GM12878 (cell line): ENCODE measurements at regions not wholly inside any gene's neighbourhood (a gene's known extent, or its start where the extent isn't known, plus 50 kb on each side); places are given as distances from the start of the nearest gene placed in this dataset.

Experiments used
- ATAC-seq: fragments of 200-7000 bp; cut with Tn5 transposase; 3 replicates; pipeline ENCODE4 v1.9.1; 2020; ENCODE audit warnings: mild to moderate bottlenecking, moderate library complexity
- BruUV-seq: library from RNA; stranded (reverse); fragments of 400-500 nt; replicated peaks from 2 replicates; lab custom pipeline; 2021; lab: Mats Ljungman, UMichigan
- CTCF ChIA-PET: fragments of 300-600 bp; sonication (Branson Sonifier 250); formaldehyde crosslinking; extraction: SDS; loops from one replicate; lab custom pipeline; 2021; ENCODE audit warnings: inconsistent platforms; lab: Yijun Ruan, JAX
- POLR2A ChIA-PET: fragments of 350-600 bp; formaldehyde crosslinking; extraction: SDS; loops from one replicate; lab custom pipeline; 2021; ENCODE audit warnings: inconsistent platforms; lab: Charles Lee
- RAD21 ChIA-PET: fragments of 300-600 bp; sonication (Branson Sonifier 250); formaldehyde crosslinking; loops from one replicate; lab custom pipeline; 2023; ENCODE audit warnings: antibody characterized with exemption; ENCODE audit not compliant: unreplicated experiment; lab: Charles Lee
- SMC1A ChIA-PET: fragments of 300-600 bp; sonication (Branson Sonifier 250); formaldehyde crosslinking; loops from one replicate; lab custom pipeline; 2023; ENCODE audit not compliant: unreplicated experiment, uncharacterized antibody; lab: Charles Lee
- DNase-seq: peaks from one replicate; pipeline ENCODE4 v3.0.0-alpha.2; 2011; ENCODE audit warnings: low read depth, low spot score
- FAIRE-seq: peaks from 3 replicates; lab custom pipeline; 2011; peaks lifted over from hg19 to GRCh38; lab: Jason Lieb, UNC
- H2AFZ ChIP-seq: 2 replicates; pipeline ENCODE4 v1.6.0; 2011; ENCODE audit warnings: low read depth, low read length, control low read depth; ENCODE audit not compliant: control insufficient read depth
- H3K27ac ChIP-seq: 2 replicates; pipeline ENCODE4 v1.5.1; 2011; ENCODE audit warnings: control low read depth; ENCODE audit not compliant: control insufficient read depth, insufficient read depth
- H3K27me3 ChIP-seq, 2 experiments: replicated peaks in 1 of 2; 2 replicates each; pipeline versions ENCODE4 v1.6.0 to v1.6.1; 2011; ENCODE audit warnings: low read length in 1 of 2; ENCODE audit not compliant: control insufficient read depth in 2 of 2, insufficient read depth in 2 of 2
- H3K36me3 ChIP-seq, 2 experiments: 2 replicates each; pipeline ENCODE4 v1.5.1; 2011; ENCODE audit warnings: low read length in 1 of 2; ENCODE audit not compliant: control insufficient read depth in 2 of 2, insufficient read depth in 2 of 2
- H3K4me1 ChIP-seq: 2 replicates; pipeline ENCODE4 v1.6.1; 2011; ENCODE audit warnings: mild to moderate bottlenecking, low read length, moderate library complexity, mixed read lengths; ENCODE audit not compliant: control insufficient read depth, insufficient read depth
- H3K4me2 ChIP-seq: 2 replicates; pipeline ENCODE4 v1.6.0; 2011; ENCODE audit warnings: control low read depth; ENCODE audit not compliant: control insufficient read depth, insufficient read depth
- H3K4me3 ChIP-seq: fragments of 200-600 bp; sonication (generic); 2 replicates; pipeline ENCODE4 v1.5.1; 2016
- H3K79me2 ChIP-seq: 2 replicates; pipeline ENCODE4 v1.6.0; 2011; ENCODE audit warnings: low read length; ENCODE audit not compliant: control insufficient read depth, insufficient read depth
- H3K9ac ChIP-seq: 2 replicates; pipeline ENCODE4 v1.8.0; 2011; ENCODE audit warnings: low read length, control low read depth, mixed read lengths; ENCODE audit not compliant: control insufficient read depth, insufficient read depth
- H3K9me3 ChIP-seq: replicated peaks from 3 replicates; pipeline ENCODE4 v1.5.1; 2011; ENCODE audit warnings: mild to moderate bottlenecking, low read length; ENCODE audit not compliant: control insufficient read depth, insufficient read depth
- H4K20me1 ChIP-seq: 2 replicates; pipeline ENCODE4 v1.6.0; 2011; ENCODE audit not compliant: control insufficient read depth, insufficient read depth
- ATF3 ChIP-seq: IDR thresholded peaks from 2 replicates; pipeline ENCODE4 v1.6.1; 2011; ENCODE audit warnings: low read depth, mild to moderate bottlenecking, low read length, moderate library complexity, borderline replicate concordance; ENCODE audit errors: extremely low read depth
- ATF7 ChIP-seq: fragments of 450-650 bp; IDR thresholded peaks from 2 replicates; pipeline ENCODE4 v1.6.1; 2016; ENCODE audit warnings: low read depth, mild to moderate bottlenecking
- CBX3 ChIP-seq: fragments of 200-600 bp; sonication (generic); IDR thresholded peaks from 2 replicates; pipeline ENCODE4 v1.6.1; 2016; ENCODE audit warnings: low read depth, borderline replicate concordance
- E2F8 ChIP-seq: fragments of 450-650 bp; IDR thresholded peaks from 2 replicates; pipeline ENCODE4 v1.6.1; 2018; ENCODE audit warnings: mild to moderate bottlenecking, low read depth, moderate library complexity; ENCODE audit not compliant: partially characterized antibody
- ELK1 ChIP-seq: IDR thresholded peaks from 2 replicates; pipeline ENCODE4 v1.6.1; 2012; ENCODE audit warnings: low read depth, low read length, improper control_type of control experiment
- ESRRA ChIP-seq: IDR thresholded peaks from 2 replicates; pipeline ENCODE4 v1.6.1; 2012; ENCODE audit warnings: mild to moderate bottlenecking, low read length, improper control_type of control experiment
- EZH2 ChIP-seq: IDR thresholded peaks from 2 replicates; pipeline ENCODE4 v1.6.1; 2012; ENCODE audit warnings: low read depth, mild to moderate bottlenecking, control low read depth, inconsistent platforms, low read length, borderline replicate concordance; ENCODE audit not compliant: control insufficient read depth
- IKZF2 ChIP-seq, 2 experiments: fragments of 450-650 bp; IDR thresholded peaks; 2 replicates each; pipeline ENCODE4 v1.6.1; 2017; ENCODE audit warnings: mild to moderate bottlenecking in 2 of 2, moderate library complexity in 2 of 2
- MTA2 ChIP-seq: fragments of 450-650 bp; IDR thresholded peaks from 2 replicates; pipeline ENCODE4 v1.6.1; 2016; ENCODE audit warnings: low read depth, mild to moderate bottlenecking, moderate library complexity
- RELB ChIP-seq: fragments of 450-650 bp; IDR thresholded peaks from 2 replicates; pipeline ENCODE4 v1.6.1; 2017; ENCODE audit warnings: low read depth, mild to moderate bottlenecking, moderate library complexity
- SREBF1 ChIP-seq: IDR thresholded peaks from 2 replicates; pipeline ENCODE4 v1.6.1; 2012; ENCODE audit warnings: mild to moderate bottlenecking, low read length
- SUZ12 ChIP-seq: fragments of 200-600 bp; sonication (generic); IDR thresholded peaks from one replicate; pipeline ENCODE4 v1.6.1; 2018; ENCODE audit warnings: antibody characterized with exemption, mild to moderate bottlenecking; ENCODE audit not compliant: unreplicated experiment
- ZBTB40 ChIP-seq: fragments of 450-650 bp; IDR thresholded peaks from 2 replicates; pipeline ENCODE4 v1.6.1; 2016; ENCODE audit warnings: mild to moderate bottlenecking, moderate library complexity, borderline replicate concordance
- WGBS: methylation state at CpG from one replicate; pipeline ENCODE4 v1.1.6; 2016; ENCODE audit warnings: low lambda C conversion rate; ENCODE audit not compliant: insufficient replicate concordance, insufficient coverage; ENCODE audit errors: missing lambda C conversion rate; 5-methylcytosine and 5-hydroxymethylcytosine counted together
- in situ Hi-C: fragments of 300-500 bp; cut with MboI; formaldehyde crosslinking; loops from 9 replicates; pipeline ENCODE4 v1.14.3; 2018; ENCODE audit warnings: mixed read lengths
- intact Hi-C: fragments of 100-400 bp; cut with micrococcal nuclease; formaldehyde crosslinking; loops from one replicate; pipeline ENCODE4 v1.14.2; 2022; ENCODE audit not compliant: unreplicated experiment

- BruUV-seq = no TSS peak
- Histone ChIP-seq H3K4me2 (no peak overlapping the region), H3K27me3 (no peaks in the 10 kb centered on the region), H3K9me3 (no peaks in the 10 kb centered on the region), H3K79me2 (no peaks in the 10 kb centered on the region), H3K9ac (no peak overlapping the region), H3K27ac (no peak overlapping the region), H2AFZ (no peak overlapping the region), H3K4me3 (no peak overlapping the region), H3K4me1 (no peaks in the 10 kb centered on the region), H4K20me1 (no peaks in the 10 kb centered on the region), H3K36me3 (no peaks in the 10 kb centered on the region)
- ChIA-PET POLR2A (no interaction called here), CTCF (no interaction called here), RAD21 (no interaction called here), SMC1A (no interaction called here)
- 11% methylated on average over 3 of the region's 3 CpGs for WGBS
- TF ChIP-seq EZH2 (no peak), IKZF2 (IDR thresholded peaks at IDR 0.05) (no peak), SUZ12 (no peak), SREBF1 (no peak), ELK1 (no peak), RELB (no peak), CBX3 (no peak), MTA2 (no peak), ESRRA (no peak), ATF7 (no peak), E2F8 (no peak), ATF3 (no peak), ZBTB40 (no peak)
- in situ Hi-C loops (no loop called here), intact Hi-C loops (no loop called here)
- DNase-seq (no peak), FAIRE-seq (no peak), ATAC-seq (no peak)
Observed at GRCh38 chr5:155554500-155554899, 540.9 kb downstream of the KIF4B start.
